ENCODE measurements at regions not wholly inside any gene's neighbourhood (a gene's known extent, or its start where the extent isn't known, plus 50 kb on each side); places are given as distances from the start of the nearest gene placed in this dataset.

GRCh38 chr16:48963306-48963705, 318.3 kb downstream of the CBLN1 start:
- no peaks in the 10 kb centered on the region for H3K36me3 ChIP-seq (ENCODE audit: control insufficient read depth, insufficient read depth, low read length)
- TF ChIP-seq EZH2 (IDR thresholded peaks at IDR 0.05; ENCODE audit: low read length, missing control alignments): no peak
- no peak for TF ChIP-seq CTCF (conservative IDR thresholded peaks at IDR 0.05 in 1 of 2, IDR thresholded peaks at IDR 0.05 in 1 of 2; ENCODE audit: low read depth in 1 of 2, low read length in 2 of 2)
- peaks cover 26% of the 10 kb centered on the region for H3K4me1 ChIP-seq (ENCODE audit: control insufficient read depth, extremely low read depth, insufficient read depth, low read length)
- H3K4me3 ChIP-seq (replicated peaks in 1 of 4; ENCODE audit: control extremely low read depth in 1 of 4, insufficient read depth in 1 of 4, low read depth in 3 of 4, low read length in 4 of 4): no peak overlapping the region
- H3K79me2 ChIP-seq (ENCODE audit: control insufficient read depth, insufficient read depth, low read length): no peaks in the 10 kb centered on the region
- peak; percentile 44 to 77 for DNase-seq (ENCODE audit: low read depth in 2 of 2)
- H4K20me1 ChIP-seq (ENCODE audit: control insufficient read depth, extremely low read depth, insufficient read depth, low read length): no peaks in the 10 kb centered on the region
- no peaks in the 10 kb centered on the region for H3K27me3 ChIP-seq (ENCODE audit: control insufficient read depth, insufficient read depth, low read length)
- no peak overlapping the region for H3K9ac ChIP-seq (ENCODE audit: insufficient read depth, low read length)
- H3K4me2 ChIP-seq (ENCODE audit: extremely low read depth, insufficient read depth, low read length): peak overlapping the region; percentile 65
- H3K9me3 ChIP-seq (ENCODE audit: control insufficient read depth, insufficient read depth, low read depth, low read length): no peaks in the 10 kb centered on the region
- H3K27ac ChIP-seq (ENCODE audit: insufficient read depth, low read length): peak overlapping the region; percentile 35
- H2AFZ ChIP-seq (ENCODE audit: low read length): no peak overlapping the region

- Histone ChIP-seq H3K36me3 (ENCODE audit: control insufficient read depth, insufficient read depth, low read length) (no peaks in the 10 kb centered on the region), H3K4me3 (replicated peaks in 1 of 4; ENCODE audit: control extremely low read depth in 1 of 4, insufficient read depth in 1 of 4, low read depth in 3 of 4, low read length in 4 of 4) (no peak overlapping the region), H3K27me3 (ENCODE audit: control insufficient read depth, insufficient read depth, low read length) (no peaks in the 10 kb centered on the region), H3K4me2 (ENCODE audit: extremely low read depth, insufficient read depth, low read length) (no peak overlapping the region), H3K79me2 (ENCODE audit: control insufficient read depth, insufficient read depth, low read length) (no peaks in the 10 kb centered on the region), H2AFZ (ENCODE audit: low read length) (no peak overlapping the region), H3K9ac (ENCODE audit: insufficient read depth, low read length) (no peak overlapping the region), H3K4me1 (ENCODE audit: control insufficient read depth, extremely low read depth, insufficient read depth, low read length) (peaks cover 26% of the 10 kb centered on the region), H4K20me1 (ENCODE audit: control insufficient read depth, extremely low read depth, insufficient read depth, low read length) (no peaks in the 10 kb centered on the region), H3K9me3 (ENCODE audit: control insufficient read depth, insufficient read depth, low read depth, low read length) (no peaks in the 10 kb centered on the region), H3K27ac (ENCODE audit: insufficient read depth, low read length) (no peak overlapping the region)
- peak in 1 of 2 donors; percentile 41 for DNase-seq (ENCODE audit: low read depth in 2 of 2)
- no peak for TF ChIP-seq CTCF (conservative IDR thresholded peaks at IDR 0.05 in 1 of 2, IDR thresholded peaks at IDR 0.05 in 1 of 2; ENCODE audit: low read depth in 1 of 2, low read length in 2 of 2)
- TF ChIP-seq EZH2 (IDR thresholded peaks at IDR 0.05; ENCODE audit: low read length, missing control alignments): no peak
These were observed 320.1 kb downstream of the CBLN1 start for GRCh38 chr16:48961546-48961945.

DNA sequence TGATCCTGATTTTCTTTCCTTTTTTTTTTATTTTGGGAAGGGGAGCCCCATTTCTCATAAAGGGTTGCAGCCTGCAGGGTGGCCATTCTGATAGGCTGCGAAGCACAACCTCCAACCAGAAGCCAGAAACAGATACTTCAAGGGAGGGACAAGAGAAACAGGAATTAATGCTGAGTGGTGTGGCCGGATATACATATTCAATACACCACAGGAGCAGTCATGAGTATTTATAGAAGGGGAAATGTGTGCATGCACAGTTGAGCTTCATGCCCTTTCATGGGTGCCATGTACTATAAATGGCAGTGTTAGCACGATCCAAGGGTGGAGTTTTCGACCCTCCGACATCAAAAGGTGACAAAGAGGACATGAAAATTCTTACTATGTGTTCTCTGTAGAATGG, 320.8 kb downstream of the CBLN1 start:
- Histone ChIP-seq H3K9me3 (ENCODE audit: control insufficient read depth, insufficient read depth, low read depth, low read length) (no peaks in the 10 kb centered on the region), H3K4me1 (ENCODE audit: control insufficient read depth, extremely low read depth, insufficient read depth, low read length) (peaks cover 22% of the 10 kb centered on the region), H2AFZ (ENCODE audit: low read length) (no peak overlapping the region), H3K79me2 (ENCODE audit: control insufficient read depth, insufficient read depth, low read length) (no peaks in the 10 kb centered on the region), H3K27ac (ENCODE audit: insufficient read depth, low read length) (no peak overlapping the region), H3K27me3 (ENCODE audit: control insufficient read depth, insufficient read depth, low read length) (no peaks in the 10 kb centered on the region), H4K20me1 (ENCODE audit: control insufficient read depth, extremely low read depth, insufficient read depth, low read length) (no peaks in the 10 kb centered on the region), H3K4me3 (replicated peaks in 1 of 4; ENCODE audit: control extremely low read depth in 1 of 4, insufficient read depth in 1 of 4, low read depth in 3 of 4, low read length in 4 of 4) (no peak overlapping the region), H3K4me2 (ENCODE audit: extremely low read depth, insufficient read depth, low read length) (no peak overlapping the region), H3K9ac (ENCODE audit: insufficient read depth, low read length) (no peak overlapping the region), H3K36me3 (ENCODE audit: control insufficient read depth, insufficient read depth, low read length) (no peaks in the 10 kb centered on the region)
- TF ChIP-seq CTCF (conservative IDR thresholded peaks at IDR 0.05 in 1 of 2, IDR thresholded peaks at IDR 0.05 in 1 of 2; ENCODE audit: low read depth in 1 of 2, low read length in 2 of 2) (no peak), EZH2 (IDR thresholded peaks at IDR 0.05; ENCODE audit: low read length, missing control alignments) (no peak)
- no peak for DNase-seq (ENCODE audit: low read depth in 2 of 2)

All from fibroblast of lung (primary cell).